HCT116 (cell line): ENCODE measurements at regions not wholly inside any gene's neighbourhood (a gene's known extent, or its start where the extent isn't known, plus 50 kb on each side); places are given as distances from the start of the nearest gene placed in this dataset.

Experiments
- ATAC-seq: fragments of 200-7000 bp; cut with Tn5 transposase; 2 replicates; pipeline ENCODE4 v1.9.1; 2020; ENCODE audit warnings: mild to moderate bottlenecking, moderate library complexity
- BruUV-seq: library from RNA; stranded (reverse); fragments of 400-500 nt; replicated peaks from 2 replicates; lab custom pipeline; 2021; lab: Mats Ljungman, UMichigan
- CTCF ChIA-PET: fragments of 300-600 bp; sonication (Branson Sonifier 250); formaldehyde crosslinking; loops from one replicate; lab custom pipeline; 2021; ENCODE audit warnings: antibody characterized with exemption; lab: Charles Lee
- POLR2A ChIA-PET: fragments of 300-600, 350-600 bp; sonication (Branson Sonifier 250); formaldehyde crosslinking; loops from one replicate; lab custom pipeline; 2021; ENCODE audit warnings: antibody characterized with exemption; lab: Charles Lee
- RAD21 ChIA-PET, 2 experiments: fragments of 300-600 bp; sonication (Branson Sonifier 250); formaldehyde crosslinking; loops; one replicate each; lab custom pipeline; 2023; ENCODE audit warnings: low total read pairs in 2 of 2; ENCODE audit not compliant: uncharacterized antibody in 2 of 2, unreplicated experiment in 2 of 2, low non-redundant PET in 1 of 2; lab: Charles Lee
- DNase-seq: peaks from one replicate; pipeline ENCODE4 v3.0.0-alpha.2; 2010; ENCODE audit warnings: low read depth, low spot score
- H2AFZ ChIP-seq: fragments of 200-600 bp; shearing (Covaris generic), sonication (generic); 2 replicates; pipeline ENCODE4 v1.6.1; 2017; ENCODE audit warnings: low read depth, mixed run types, mixed read lengths, antibody characterized with exemption, low read length; ENCODE audit not compliant: poor library complexity, severe bottlenecking
- H3K27ac ChIP-seq: 2 replicates; pipeline ENCODE4 v1.5.1; 2012; ENCODE audit warnings: low read depth, low read length
- H3K27me3 ChIP-seq: fragments of 200-600 bp; sonication (generic); 2 replicates; pipeline ENCODE4 v1.6.1; 2016; ENCODE audit warnings: mixed run types, low read length, mixed read lengths; ENCODE audit not compliant: insufficient read depth
- H3K36me3 ChIP-seq, 2 experiments: fragments of 200-500 bp in 1 of 2; fragments of 200-600 bp in 1 of 2; sonication (Bioruptor generic) in 1 of 2; sonication (generic) in 1 of 2; 2 replicates each; pipeline versions ENCODE4 v1.5.1 to v1.6.1; 2014 to 2016; ENCODE audit warnings: low read length in 2 of 2, inconsistent platforms in 1 of 2, mixed read lengths in 1 of 2, mixed run types in 1 of 2; ENCODE audit not compliant: insufficient read depth in 2 of 2, control insufficient read depth in 1 of 2
- H3K4me1 ChIP-seq, 2 experiments: fragments of 200-600 bp in 1 of 2; sonication (generic) in 1 of 2; 2 replicates each; pipeline versions ENCODE4 v1.5.1 to v1.6.1; 2012 to 2017; ENCODE audit warnings: low read length in 2 of 2, inconsistent platforms in 1 of 2, mild to moderate bottlenecking in 1 of 2, mixed read lengths in 1 of 2, mixed run types in 1 of 2, moderate library complexity in 1 of 2; ENCODE audit not compliant: insufficient read depth in 2 of 2, control insufficient read depth in 1 of 2
- H3K4me2 ChIP-seq: fragments of 200-600 bp; sonication (generic); 2 replicates; pipeline ENCODE4 v1.6.1; 2017; ENCODE audit warnings: mixed run types, low read length, mixed read lengths
- H3K4me3 ChIP-seq, 2 experiments: fragments of 200-600 bp in 1 of 2; sonication (generic) in 1 of 2; replicated peaks in 1 of 2; 2 replicates each; pipeline ENCODE4 v1.5.1; 2011 to 2016; ENCODE audit warnings: low read length in 2 of 2, control low read depth in 1 of 2, low read depth in 1 of 2, mild to moderate bottlenecking in 1 of 2, mixed read lengths in 1 of 2, mixed run types in 1 of 2
- H3K79me2 ChIP-seq: fragments of 200-600 bp; sonication (generic); 2 replicates; pipeline ENCODE4 v1.6.1; 2017; ENCODE audit warnings: mild to moderate bottlenecking, mixed run types, low read length, moderate library complexity, mixed read lengths; ENCODE audit not compliant: insufficient read depth
- H3K9ac ChIP-seq: fragments of 200-600 bp; sonication (generic); 2 replicates; pipeline ENCODE4 v1.6.1; 2016; ENCODE audit warnings: low read length, mixed read lengths
- H3K9me2 ChIP-seq: fragments of 200-600 bp; sonication (generic), shearing (Covaris generic); 2 replicates; pipeline ENCODE4 v1.6.1; 2017; ENCODE audit warnings: mixed run types, mild to moderate bottlenecking, moderate library complexity; ENCODE audit not compliant: insufficient read depth
- H3K9me3 ChIP-seq, 2 experiments: fragments of 200-500 bp in 1 of 2; fragments of 200-600 bp in 1 of 2; sonication (Bioruptor generic) in 1 of 2; sonication (generic) in 1 of 2; 2 replicates each; pipeline ENCODE4 v1.6.1; 2014 to 2017; ENCODE audit warnings: low read length in 2 of 2, mixed read lengths in 2 of 2, inconsistent platforms in 1 of 2, low read depth in 1 of 2, mild to moderate bottlenecking in 1 of 2, mixed run types in 1 of 2, moderate library complexity in 1 of 2; ENCODE audit not compliant: control insufficient read depth in 1 of 2, insufficient read depth in 1 of 2
- H4K20me1 ChIP-seq: fragments of 200-600 bp; sonication (generic), shearing (Covaris generic); 2 replicates; pipeline ENCODE4 v1.6.1; 2017; ENCODE audit warnings: mixed run types, mild to moderate bottlenecking, moderate library complexity; ENCODE audit not compliant: insufficient read depth
- CBX3 ChIP-seq: IDR thresholded peaks from 2 replicates; pipeline ENCODE4 v1.6.1; 2012; ENCODE audit warnings: low read depth
- CEBPB ChIP-seq: IDR thresholded peaks from 2 replicates; pipeline ENCODE4 v1.6.1; 2012; ENCODE audit warnings: low read depth
- EGR1 ChIP-seq: IDR thresholded peaks from 2 replicates; pipeline ENCODE4 v1.6.1; 2012; ENCODE audit warnings: low read depth
- ELF1 ChIP-seq: IDR thresholded peaks from 2 replicates; pipeline ENCODE4 v1.6.1; 2012; ENCODE audit warnings: low read depth, borderline replicate concordance
- EZH2 ChIP-seq: fragments of 200-600 bp; sonication (generic); IDR thresholded peaks from 2 replicates; pipeline ENCODE4 v1.6.1; 2017; ENCODE audit warnings: antibody characterized with exemption, mixed run types
- EZH2phosphoT487 ChIP-seq: fragments of 200-600 bp; IDR thresholded peaks from 2 replicates; pipeline ENCODE4 v1.6.1; 2018; ENCODE audit warnings: antibody characterized with exemption, borderline replicate concordance
- FOSL1 ChIP-seq: IDR thresholded peaks from 2 replicates; pipeline ENCODE4 v1.6.1; 2012; ENCODE audit warnings: low read depth
- JUND ChIP-seq: IDR thresholded peaks from 2 replicates; pipeline ENCODE4 v1.6.1; 2012
- POLR2A ChIP-seq: IDR thresholded peaks from 2 replicates; pipeline ENCODE4 v1.7.0; 2011; ENCODE audit warnings: borderline replicate concordance; ENCODE audit not compliant: insufficient read depth, insufficient read length; ENCODE audit errors: extremely low read depth
- POLR2AphosphoS5 ChIP-seq: IDR thresholded peaks from 2 replicates; pipeline ENCODE4 v1.6.1; 2011; ENCODE audit warnings: mild to moderate bottlenecking, low read depth, low read length, moderate library complexity
- RAD21 ChIP-seq: IDR thresholded peaks from 2 replicates; pipeline ENCODE4 v1.6.1; 2012; ENCODE audit warnings: low read depth, mild to moderate bottlenecking
- REST ChIP-seq: IDR thresholded peaks from 2 replicates; pipeline ENCODE4 v1.6.1; 2012; ENCODE audit warnings: low read depth
- SP1 ChIP-seq: IDR thresholded peaks from 2 replicates; pipeline ENCODE4 v1.6.1; 2012; ENCODE audit warnings: low read depth
- SRF ChIP-seq: IDR thresholded peaks from 2 replicates; pipeline ENCODE4 v1.6.1; 2012; ENCODE audit warnings: low read depth
- YY1 ChIP-seq: IDR thresholded peaks from 2 replicates; pipeline ENCODE4 v1.6.1; 2011; ENCODE audit warnings: low read length, low read depth, moderate library complexity, mild to moderate bottlenecking; ENCODE audit not compliant: insufficient replicate concordance; ENCODE audit errors: extremely low read depth
- ZFX ChIP-seq: fragments of 450-650 bp; IDR thresholded peaks from 2 replicates; pipeline ENCODE4 v1.6.1; 2017
- ZNF274 ChIP-seq: fragments of 200-500 bp; sonication (Bioruptor generic); IDR thresholded peaks from 2 replicates; pipeline ENCODE4 v1.6.1; 2014; ENCODE audit warnings: mild to moderate bottlenecking, low read depth, low read length, inconsistent platforms
- intact Hi-C: fragments of 100-400 bp; cut with micrococcal nuclease; formaldehyde crosslinking; loops from 2 replicates; pipeline ENCODE4 v1.10.0; 2022
- TF ChIP-seq, protein P1 (sequence below): IDR thresholded peaks from 2 replicates; pipeline ENCODE4 v1.6.1; 2011; ENCODE audit warnings: mild to moderate bottlenecking, low read length, moderate library complexity; ENCODE audit not compliant: insufficient replicate concordance; ENCODE audit errors: extremely low read depth
- TF ChIP-seq, protein P2 (sequence below), 3 experiments: fragments of 200-600 bp in 1 of 3; sonication (generic) in 1 of 3; IDR thresholded peaks in 2 of 3; conservative IDR thresholded peaks in 1 of 3; 2 replicates each; pipeline ENCODE4 v1.5.1; 2012 to 2017; ENCODE audit warnings: low read depth in 2 of 3, low read length in 2 of 3, antibody characterized with exemption in 1 of 3, borderline replicate concordance in 1 of 3, control low read depth in 1 of 3, mild to moderate bottlenecking in 1 of 3, mixed read lengths in 1 of 3, mixed run types in 1 of 3, moderate library complexity in 1 of 3; ENCODE audit not compliant: insufficient read depth in 1 of 3
- TF ChIP-seq, protein P3 (sequence below): IDR thresholded peaks from 2 replicates; pipeline ENCODE4 v1.6.1; 2012

GRCh38 chr7:119620769-119621168 is 652.2 kb upstream of the KCND2 start:
- no peaks in the 10 kb centered on the region for H3K79me2 ChIP-seq
- H3K27ac ChIP-seq = no peak overlapping the region
- H3K4me3 ChIP-seq = no peak overlapping the region
- no peaks in the 10 kb centered on the region for H3K9me2 ChIP-seq
- no peak overlapping the region for H3K9ac ChIP-seq
- ChIA-PET POLR2A (no interaction called here), CTCF (no interaction called here), RAD21 (no interaction called here)
- no peak for ATAC-seq
- H3K9me3 ChIP-seq = no peaks in the 10 kb centered on the region
- no peaks in the 10 kb centered on the region for H3K36me3 ChIP-seq
- no peak for DNase-seq
- no peaks in the 10 kb centered on the region for H4K20me1 ChIP-seq
- no peaks in the 10 kb centered on the region for H3K27me3 ChIP-seq
- no TSS peak for BruUV-seq
- no peak for TF ChIP-seq POLR2AphosphoS5
- no peak for TF ChIP-seq EZH2
- TF ChIP-seq YY1 = no peak
- no peak for TF ChIP-seq FOSL1
- TF ChIP-seq, protein P1, sequence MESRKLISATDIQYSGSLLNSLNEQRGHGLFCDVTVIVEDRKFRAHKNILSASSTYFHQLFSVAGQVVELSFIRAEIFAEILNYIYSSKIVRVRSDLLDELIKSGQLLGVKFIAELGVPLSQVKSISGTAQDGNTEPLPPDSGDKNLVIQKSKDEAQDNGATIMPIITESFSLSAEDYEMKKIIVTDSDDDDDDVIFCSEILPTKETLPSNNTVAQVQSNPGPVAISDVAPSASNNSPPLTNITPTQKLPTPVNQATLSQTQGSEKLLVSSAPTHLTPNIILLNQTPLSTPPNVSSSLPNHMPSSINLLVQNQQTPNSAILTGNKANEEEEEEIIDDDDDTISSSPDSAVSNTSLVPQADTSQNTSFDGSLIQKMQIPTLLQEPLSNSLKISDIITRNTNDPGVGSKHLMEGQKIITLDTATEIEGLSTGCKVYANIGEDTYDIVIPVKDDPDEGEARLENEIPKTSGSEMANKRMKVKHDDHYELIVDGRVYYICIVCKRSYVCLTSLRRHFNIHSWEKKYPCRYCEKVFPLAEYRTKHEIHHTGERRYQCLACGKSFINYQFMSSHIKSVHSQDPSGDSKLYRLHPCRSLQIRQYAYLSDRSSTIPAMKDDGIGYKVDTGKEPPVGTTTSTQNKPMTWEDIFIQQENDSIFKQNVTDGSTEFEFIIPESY = no peak
- no peak for TF ChIP-seq CEBPB
- TF ChIP-seq REST = no peak
- TF ChIP-seq EZH2phosphoT487 = no peak
- TF ChIP-seq SP1 = no peak
- no peak for TF ChIP-seq CBX3
- TF ChIP-seq, protein P2, sequence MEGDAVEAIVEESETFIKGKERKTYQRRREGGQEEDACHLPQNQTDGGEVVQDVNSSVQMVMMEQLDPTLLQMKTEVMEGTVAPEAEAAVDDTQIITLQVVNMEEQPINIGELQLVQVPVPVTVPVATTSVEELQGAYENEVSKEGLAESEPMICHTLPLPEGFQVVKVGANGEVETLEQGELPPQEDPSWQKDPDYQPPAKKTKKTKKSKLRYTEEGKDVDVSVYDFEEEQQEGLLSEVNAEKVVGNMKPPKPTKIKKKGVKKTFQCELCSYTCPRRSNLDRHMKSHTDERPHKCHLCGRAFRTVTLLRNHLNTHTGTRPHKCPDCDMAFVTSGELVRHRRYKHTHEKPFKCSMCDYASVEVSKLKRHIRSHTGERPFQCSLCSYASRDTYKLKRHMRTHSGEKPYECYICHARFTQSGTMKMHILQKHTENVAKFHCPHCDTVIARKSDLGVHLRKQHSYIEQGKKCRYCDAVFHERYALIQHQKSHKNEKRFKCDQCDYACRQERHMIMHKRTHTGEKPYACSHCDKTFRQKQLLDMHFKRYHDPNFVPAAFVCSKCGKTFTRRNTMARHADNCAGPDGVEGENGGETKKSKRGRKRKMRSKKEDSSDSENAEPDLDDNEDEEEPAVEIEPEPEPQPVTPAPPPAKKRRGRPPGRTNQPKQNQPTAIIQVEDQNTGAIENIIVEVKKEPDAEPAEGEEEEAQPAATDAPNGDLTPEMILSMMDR (IDR thresholded peaks at IDR 0.05 in 2 of 3, conservative IDR thresholded peaks at IDR 0.05 in 1 of 3; ENCODE audit: borderline replicate concordance in 1 of 3, insufficient read depth in 1 of 3, low read depth in 2 of 3, low read length in 2 of 3) = no peak
- TF ChIP-seq ZNF274 = no peak
- no peak for TF ChIP-seq EGR1
- TF ChIP-seq ZFX = no peak
- no peak for TF ChIP-seq RAD21
- no peak for TF ChIP-seq POLR2A
- no peak for TF ChIP-seq JUND
- TF ChIP-seq, protein P3, sequence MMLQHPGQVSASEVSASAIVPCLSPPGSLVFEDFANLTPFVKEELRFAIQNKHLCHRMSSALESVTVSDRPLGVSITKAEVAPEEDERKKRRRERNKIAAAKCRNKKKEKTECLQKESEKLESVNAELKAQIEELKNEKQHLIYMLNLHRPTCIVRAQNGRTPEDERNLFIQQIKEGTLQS = no peak
- no peak for TF ChIP-seq SRF
- no peak for TF ChIP-seq ELF1
- intact Hi-C loops = no loop called here
- no peaks in the 10 kb centered on the region for H3K4me1 ChIP-seq
- H2AFZ ChIP-seq = no peak overlapping the region
- H3K4me2 ChIP-seq = no peak overlapping the region
